D341Med (cell line): ENCODE measurements at regions not wholly inside any gene's neighbourhood (a gene's known extent, or its start where the extent isn't known, plus 50 kb on each side); places are given as distances from the start of the nearest gene placed in this dataset.

Experiments used
- DNase-seq: peaks from one replicate; pipeline ENCODE4 v3.0.0; 2012; ENCODE audit warnings: low spot score

DNA sequence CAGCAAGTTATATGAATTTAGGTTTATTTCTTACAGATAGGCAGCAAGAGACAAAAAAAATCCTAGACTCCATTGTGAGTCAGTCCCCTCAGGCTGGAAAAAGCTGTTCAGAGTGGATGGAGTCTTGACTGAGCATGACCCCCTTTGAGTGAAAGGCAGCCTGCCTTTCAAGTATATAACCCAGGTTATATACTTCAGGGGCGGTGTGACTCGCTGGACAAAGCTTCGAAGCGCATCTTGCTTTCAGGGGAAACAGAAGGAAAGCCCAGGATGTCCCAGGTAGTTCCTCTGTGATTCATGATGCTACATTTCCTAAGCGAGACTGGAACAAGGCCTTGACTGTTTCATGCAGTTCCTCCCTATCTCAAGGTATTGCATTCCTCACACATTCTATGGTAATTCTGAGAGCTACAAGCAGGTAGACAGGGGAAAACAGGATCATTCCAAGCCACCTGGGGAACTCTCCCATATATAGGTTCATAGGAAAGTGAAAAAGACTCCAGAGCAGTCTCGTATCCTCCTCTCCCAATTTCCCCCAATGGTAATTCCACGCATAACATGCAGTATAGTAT, 1244.1 kb upstream of the CDH6 start:
- no peak for DNase-seq

DNA sequence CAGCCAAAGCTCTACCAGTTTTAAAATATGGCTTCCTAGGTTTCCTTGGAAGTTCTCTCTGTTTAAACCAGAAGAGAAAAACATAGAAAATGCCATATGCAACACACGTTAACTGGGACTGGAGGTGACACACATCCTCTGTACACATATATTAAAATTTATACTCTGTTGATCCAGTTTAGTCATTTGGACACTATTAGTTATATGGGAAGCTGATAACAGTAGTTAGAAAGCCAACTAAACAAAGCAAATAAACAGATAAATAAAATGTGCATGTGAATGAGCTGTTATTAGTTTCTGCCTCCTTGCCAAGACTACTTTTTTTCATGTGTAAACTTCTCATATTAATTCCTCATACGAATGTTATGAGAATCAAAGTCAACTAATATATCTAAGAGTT, 1249.2 kb upstream of the CDH6 start:
- no peak for DNase-seq

DNA sequence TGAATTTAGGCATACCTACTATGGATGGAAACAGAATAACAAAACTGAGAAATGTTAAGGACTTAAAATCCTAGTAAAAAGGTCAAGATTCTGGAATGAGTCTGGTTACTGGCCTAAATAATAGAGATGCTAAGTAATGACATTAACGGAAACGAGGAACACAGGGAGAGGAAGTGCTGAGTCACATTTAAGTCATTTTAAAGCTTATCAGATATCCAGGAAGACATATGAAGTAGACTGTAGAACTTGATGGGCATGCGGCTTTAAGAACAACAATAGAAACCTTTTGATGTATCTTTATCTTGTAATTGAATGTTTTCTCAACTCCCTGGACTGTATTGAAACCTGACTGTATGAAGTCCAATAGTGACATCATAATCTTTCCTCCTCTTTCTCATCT, 1251.4 kb upstream of the CDH6 start:
- no peak for DNase-seq

DNA sequence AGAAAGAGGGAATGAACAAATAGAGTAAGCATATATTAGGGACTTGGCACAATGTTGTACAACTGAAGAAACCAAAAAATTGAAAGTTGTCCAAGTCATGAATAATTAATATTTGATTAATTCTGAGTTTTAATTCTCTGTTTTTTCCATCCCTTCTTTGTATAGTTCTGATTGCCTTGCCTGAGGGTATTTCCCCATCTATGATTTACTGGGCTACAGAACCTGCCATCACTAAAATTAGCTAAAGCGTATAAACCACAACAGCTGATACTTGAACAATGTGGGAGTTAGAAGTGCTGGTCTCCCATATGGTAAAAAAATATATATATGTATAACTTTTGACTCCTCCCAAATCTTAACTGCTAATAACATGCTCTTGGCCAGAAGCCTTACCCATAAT, 1253.5 kb upstream of the CDH6 start:
- no peak for DNase-seq

DNA sequence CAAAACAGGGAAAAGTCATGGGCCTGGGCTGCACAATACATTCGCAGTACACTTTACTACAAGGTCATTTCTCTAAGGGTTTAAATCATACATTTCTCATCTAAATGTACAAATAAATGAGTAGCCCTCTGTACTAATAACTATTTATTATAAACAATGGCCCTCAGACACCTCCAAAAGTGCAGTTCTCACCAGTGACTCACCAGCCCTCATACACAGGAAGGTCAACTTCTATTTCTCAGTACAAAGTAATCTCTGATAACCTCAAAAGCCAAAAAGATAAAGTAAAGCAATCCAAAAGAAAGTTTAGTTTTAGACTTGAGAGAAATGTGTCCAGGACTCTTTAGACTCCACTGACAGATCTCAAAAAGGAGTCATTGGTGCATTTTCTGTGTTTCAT, 1258.1 kb upstream of the CDH6 start:
- DNase-seq: no peak

DNA sequence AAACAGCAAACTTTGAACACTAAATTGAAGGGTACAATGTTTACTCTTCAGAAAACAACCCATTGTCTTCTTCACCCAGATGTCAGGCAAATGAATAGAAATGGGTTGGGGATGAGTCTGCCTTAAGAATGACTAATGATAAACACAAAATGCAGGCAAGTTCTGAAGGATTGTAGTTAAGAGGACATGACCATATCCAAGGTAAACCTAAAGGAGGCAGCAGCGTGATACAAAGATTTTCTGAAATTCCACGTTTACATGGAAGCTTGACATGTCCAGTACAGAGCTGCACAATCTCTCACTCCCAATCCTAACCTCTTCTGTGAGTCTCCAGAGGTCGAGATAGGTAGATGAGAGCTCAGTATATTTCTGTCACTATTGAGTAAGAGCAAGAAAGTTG, 1263.2 kb upstream of the CDH6 start:
- no peak for DNase-seq

DNA sequence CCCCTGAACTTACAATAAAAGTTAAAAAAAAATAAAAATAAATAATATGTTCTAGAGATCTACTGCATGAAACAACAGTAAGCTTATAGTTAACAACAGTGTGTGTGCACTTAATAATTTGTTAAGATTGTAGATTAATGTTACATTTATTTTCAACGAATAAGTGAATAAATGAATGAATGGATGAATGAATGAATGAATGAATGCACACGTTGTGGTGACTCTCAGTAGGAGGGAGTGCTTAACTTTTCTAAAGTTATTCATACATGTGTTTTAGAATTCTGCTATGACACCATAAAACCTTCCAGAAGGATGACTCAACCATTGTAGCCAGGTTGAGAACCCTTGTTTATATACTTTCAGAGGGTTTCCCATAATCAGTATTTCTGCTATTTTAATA, 1269.4 kb upstream of the CDH6 start:
- no peak for DNase-seq

DNA sequence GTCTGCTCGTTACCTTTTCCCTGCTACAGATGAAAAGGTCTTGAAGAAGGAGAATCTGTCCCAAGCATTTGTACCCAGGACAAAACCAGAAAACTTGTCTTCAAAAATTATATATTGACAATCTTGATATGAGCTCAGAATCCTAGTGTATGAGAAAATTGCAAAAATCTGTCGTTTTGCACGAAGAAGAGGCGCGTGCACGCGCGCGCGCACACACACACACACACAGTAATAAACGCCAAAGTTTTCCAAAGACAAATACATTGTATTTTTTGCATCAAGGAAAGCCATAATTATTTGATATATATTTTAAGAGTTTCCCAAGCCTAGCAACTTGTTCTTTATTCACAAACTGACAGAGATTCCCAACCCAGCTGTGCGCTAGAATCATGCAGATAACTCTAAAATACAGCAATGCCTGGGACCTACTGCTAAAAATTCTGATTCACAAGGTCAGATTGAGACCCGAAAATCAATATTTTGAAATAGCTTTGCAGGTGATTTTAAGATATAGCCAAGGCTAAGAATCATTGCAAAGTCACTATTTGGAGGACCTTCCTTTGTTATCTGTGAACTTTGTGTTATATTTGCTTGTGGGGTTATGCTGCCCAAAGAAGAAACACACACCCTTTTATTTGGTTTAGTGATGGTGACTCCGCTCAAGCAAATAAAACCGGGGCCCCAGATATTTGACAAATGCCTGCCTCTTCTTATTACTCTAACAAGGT, 1287.7 kb upstream of the CDH6 start:
- no peak for DNase-seq

DNA sequence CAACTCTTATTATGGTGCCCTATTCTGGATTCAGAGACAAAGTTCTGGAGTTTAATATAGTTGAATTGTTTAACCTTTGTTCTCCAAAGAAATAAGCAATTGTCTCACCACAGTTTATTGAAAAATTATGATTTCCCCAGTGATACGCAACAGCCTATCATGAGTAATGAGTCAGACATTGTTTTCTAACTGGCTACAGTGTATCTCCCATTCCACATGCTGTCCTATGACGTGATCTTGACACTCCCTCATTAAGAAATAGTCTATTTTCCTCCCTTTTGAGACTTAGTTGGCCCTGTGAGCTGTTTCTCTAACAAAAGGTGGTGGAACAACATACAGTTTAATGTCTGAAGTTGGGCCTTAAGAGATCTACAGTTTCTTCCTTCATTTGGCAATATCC, 1290.6 kb upstream of the CDH6 start:
- no peak for DNase-seq

DNA sequence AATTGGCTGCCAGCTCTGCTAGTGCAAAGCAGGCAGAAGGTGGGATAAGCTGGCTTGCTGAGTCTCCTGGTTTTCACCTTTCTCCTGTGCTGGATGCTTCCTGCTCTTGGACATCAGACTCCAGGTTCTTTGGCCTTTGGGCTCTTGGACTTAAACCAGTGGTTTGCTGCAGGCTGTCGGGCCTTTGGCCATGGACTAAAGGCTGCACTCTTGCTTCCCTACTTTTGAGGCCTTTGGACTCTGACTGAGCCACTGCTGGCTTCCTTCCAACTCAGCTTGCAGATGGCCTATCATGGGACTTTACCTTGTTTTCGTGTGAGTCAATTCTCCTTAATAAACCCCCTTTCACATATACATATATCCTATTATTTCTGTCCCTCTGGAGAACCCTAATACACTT, 1293.9 kb upstream of the CDH6 start:
- no peak for DNase-seq

DNA sequence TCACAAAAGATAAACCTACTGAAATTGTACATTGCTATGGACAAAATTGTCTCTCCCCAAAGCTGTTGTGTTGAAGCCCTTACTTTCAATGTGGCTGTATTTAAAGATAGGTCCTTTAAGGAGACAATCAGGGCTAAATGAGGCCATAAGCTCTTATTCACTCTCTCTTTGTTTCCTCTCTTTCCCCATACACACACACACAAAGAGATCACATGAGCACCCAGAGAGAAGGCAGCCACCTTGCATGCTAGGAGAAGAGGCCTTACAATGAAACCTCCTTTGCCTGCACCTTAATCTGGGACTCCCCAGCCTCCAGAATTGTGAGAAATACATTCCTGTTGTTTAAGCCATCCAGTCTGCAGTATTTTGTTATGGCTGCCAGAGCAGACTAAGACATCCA, 1295.6 kb upstream of the CDH6 start:
- DNase-seq: no peak

DNA sequence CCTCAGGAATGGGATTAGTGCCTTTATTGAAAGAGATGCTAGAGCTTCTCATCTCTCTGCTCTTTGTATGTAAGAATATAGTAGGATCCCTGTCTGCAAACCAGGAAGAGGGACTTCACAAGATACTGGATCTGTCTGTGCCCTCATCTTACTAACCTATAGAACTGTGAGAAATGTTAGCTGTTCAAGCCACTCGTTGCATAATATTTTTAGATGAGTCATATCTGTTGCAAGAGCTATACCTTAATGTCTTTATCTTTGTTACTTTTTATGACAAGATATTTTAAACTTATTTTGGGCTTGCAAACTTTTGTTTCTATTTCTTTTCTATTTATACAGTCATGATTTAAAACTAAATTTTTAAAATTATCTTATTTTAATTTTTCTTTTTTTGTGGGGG, 1296.8 kb upstream of the CDH6 start:
- no peak for DNase-seq

DNA sequence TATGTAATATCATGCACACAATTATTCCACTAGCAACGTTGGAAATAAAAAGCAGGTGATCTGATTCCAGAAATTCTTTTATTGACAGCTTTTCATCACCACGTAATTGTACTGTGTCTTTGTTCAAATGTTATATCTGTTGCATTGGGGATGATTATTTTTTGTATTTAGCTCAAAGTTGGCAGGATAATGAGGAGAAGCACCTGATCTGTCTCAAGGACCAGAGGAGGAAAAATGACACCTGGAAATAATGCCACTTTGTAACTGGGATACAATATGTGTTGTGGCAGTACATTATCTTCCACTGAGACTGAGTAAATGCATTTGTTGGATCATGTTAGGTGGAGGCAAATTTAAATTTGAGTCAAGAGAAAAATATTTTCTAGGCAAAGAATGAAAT, 1298.8 kb upstream of the CDH6 start:
- DNase-seq: no peak

DNA sequence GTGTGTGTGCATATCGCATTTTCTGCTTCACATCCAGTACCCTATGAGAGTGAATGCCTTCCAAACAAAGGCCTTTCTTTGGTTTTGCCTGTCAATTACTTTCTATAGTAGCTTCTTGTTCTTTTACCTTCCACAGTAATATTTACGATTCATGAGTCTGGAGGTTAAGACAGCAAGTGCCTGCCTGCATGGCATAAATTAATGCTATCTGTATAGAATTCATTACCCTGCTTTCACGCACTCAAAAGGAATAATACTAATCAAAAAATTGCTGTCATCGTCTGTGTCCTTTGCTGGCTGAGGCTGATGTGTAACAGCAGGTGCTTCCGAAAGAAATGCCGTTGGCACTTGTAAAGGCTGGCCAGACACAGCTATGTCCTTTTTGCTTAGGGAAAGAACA, 1304.4 kb upstream of the CDH6 start:
- no peak for DNase-seq

DNA sequence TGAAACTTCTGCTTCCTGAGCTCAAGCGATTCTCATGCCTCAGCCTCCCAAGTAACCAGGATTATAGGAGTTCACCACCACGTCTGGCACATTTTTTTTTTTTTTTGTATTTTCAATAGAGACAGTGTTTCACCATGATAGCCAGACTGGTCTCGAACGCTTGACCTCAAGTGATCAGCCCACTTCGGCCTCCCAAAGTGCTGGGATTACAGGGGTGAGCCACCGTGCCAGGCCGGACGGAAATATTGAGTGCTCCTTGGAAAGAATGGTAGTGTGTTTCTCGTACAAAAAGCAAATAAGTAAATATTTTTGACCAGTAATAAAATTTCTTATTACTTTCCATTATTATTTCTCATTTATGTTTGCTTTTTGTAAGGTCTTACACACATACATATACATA, 1307.9 kb upstream of the CDH6 start:
- DNase-seq: no peak

DNA sequence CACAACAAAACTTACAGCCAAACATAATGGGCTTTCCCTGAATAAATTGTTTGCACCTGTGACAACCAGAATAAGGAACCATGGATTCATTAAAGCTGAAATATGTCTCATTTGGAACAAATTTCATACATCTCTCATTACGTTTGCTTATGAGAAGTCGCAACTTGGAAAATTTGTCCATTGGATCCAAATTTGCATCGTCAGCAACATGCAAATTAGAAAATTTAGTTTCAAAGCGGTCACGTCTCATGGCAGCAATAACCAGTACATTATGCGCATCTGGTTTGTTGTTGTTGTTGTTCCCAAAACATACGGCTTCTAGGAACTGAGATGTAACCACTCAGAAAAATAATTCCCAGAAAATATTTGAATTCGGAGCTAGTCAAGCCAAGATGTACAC, 1311.5 kb upstream of the CDH6 start:
- no peak for DNase-seq

DNA sequence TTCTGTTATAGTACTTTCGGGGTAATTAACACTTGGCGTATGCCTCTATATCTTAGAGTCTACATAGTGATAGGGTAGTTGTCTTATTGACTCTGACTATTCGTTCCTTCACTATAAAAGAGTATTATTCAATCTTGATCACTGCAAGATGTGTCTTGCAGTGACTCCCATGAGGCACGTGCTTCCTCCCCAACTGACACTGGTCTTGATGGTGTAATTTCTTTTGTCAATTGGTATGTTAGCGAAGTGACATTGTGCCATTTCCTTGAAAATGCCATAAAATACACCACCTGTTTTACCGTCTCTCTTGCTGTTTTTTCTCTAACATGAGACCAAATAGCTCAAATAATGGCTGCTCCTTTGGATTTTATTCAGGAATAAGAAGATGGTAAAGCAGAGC, 1314.1 kb upstream of the CDH6 start:
- no peak for DNase-seq

DNA sequence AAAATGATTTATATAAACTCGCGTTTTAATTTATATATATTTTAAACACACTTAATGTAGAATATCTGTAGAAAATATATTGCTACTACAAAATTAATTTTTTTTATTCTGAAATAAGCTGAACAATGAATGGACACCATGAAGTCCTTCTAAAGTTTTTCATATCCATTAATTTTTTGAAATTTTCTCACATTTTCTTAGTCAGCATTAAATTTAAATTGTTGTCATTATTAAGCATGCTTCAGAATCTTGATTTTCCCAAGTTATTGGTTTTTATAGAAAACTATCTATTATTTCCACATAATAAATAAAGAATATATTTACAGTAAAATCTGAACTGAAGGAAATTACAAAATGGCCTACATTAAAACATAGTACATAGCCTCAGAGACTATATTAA, 1314.9 kb upstream of the CDH6 start:
- DNase-seq: no peak

DNA sequence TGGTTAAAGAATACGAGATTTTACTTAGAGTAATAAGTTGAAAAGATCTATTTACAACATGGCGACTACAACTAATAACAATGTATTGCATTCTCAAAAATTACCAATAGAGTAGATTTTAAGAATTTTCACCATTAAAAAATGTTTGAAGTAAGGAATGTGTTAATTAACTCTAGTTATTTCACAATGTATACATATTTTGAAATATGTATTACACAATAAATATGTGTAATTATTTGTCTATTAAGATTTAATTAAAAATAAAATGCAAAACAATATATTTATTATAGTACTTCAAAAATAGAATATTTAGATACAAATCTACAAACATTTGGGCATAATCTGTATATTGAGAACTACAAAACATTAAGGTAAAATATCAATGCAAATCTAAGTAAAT, 1326.3 kb upstream of the CDH6 start:
- no peak for DNase-seq

DNA sequence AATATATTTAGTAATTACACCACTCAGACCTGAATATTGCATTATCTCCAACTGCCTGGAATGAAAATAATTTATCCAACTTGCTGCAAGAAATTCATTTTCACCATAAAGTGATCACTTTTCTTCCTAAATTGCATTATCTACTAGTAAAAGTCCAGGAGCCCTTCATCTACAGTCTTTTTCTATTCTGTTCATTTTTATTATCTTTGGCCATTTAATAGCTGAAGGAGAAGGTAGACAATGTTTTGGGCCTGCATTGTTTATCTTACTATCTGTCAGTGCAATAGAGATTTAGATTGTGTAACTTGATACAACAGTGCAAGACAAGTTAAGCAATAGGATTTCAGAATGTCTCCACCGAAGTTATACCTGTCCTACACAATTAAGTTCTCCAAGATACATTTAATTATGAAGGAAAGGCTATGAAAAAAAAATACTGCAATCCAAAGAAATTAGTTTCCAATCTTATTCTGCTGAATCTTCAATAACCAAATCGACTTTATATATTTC, 1339.7 kb upstream of the CDH6 start:
- DNase-seq: no peak

DNA sequence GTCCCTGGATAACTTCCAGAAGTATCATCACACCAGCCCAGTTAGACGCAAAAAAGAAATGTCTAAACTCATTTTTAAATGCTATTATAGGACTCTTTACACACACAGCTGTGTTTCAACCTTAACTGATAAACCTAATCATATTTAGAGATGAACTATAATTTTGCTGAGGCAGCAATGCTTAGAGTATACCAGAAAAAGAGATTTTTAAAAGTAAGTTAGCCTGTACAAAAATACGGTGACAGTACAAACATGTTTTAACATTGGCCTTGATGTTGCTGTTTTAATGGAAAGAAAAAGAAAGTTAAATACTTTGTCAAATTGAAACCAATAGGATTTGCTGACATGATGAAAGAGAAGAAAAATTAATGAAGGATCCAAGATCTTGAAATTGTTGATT, 1341.2 kb upstream of the CDH6 start:
- DNase-seq: no peak

DNA sequence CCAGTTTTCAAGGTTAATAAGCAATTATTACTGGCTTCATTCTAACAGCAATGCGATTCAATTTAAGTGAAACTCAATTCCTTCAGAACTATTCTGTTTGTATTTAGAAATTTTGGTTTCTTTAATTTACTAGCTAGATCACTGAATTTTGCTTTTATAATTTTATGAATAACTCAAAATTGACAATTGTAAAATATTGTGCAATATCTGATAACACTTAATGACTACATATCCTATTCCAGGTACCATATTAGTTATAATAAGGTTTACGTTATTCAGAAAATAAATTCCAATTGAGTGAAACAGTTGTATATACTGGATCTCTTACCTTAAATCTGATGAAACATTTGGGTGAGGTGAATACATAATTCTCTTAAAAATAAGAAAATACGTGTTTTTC, 1348.3 kb upstream of the CDH6 start:
- no peak for DNase-seq

DNA sequence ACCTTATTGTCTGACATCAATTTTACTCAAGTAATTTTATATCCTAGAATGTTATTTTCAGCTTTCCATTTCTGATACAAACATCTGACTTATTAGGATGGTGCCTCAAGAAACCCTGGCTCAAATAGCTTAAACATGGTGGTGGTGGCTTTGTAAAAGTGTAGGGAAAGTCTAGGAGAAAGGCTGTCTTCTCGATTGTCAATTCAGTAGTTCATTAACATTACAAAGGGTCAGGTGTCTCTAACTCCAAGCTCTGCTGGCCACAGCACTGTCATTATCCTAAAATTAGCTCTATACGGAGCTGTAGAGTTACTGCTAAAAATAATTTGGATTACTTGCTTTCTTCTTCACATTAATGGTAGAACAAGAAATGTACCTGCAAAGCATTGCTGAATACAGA, 1360.1 kb upstream of the CDH6 start:
- no peak for DNase-seq

DNA sequence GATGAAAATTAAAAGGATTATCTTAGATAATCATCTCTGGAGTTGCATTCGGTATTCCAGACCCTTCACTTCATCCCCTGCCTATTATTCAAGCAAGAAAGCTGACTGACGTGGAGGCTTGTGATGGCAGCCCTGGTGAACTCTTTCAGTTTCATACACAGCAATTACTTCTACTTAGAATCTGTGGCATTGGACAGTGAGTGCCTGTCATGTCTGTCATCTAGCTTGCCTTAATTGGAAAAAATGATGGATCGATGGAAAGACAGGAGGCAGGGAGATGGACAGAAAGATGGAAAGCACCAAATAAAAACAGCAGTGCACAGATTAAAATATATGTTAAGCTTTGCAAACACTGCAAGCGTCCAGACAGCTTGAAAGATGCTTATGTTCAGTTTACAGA, 1371.0 kb upstream of the CDH6 start:
- no peak for DNase-seq
